ENCODE measurements at regions not wholly inside any gene's neighbourhood (a gene's known extent, or its start where the extent isn't known, plus 50 kb on each side); places are given as distances from the start of the nearest gene placed in this dataset.
"Not testable (repeated sequence)": the region's sequence is repeated elsewhere in the genome, so short reads cannot be mapped to it uniquely, and the experiment has no call there.

DNA sequence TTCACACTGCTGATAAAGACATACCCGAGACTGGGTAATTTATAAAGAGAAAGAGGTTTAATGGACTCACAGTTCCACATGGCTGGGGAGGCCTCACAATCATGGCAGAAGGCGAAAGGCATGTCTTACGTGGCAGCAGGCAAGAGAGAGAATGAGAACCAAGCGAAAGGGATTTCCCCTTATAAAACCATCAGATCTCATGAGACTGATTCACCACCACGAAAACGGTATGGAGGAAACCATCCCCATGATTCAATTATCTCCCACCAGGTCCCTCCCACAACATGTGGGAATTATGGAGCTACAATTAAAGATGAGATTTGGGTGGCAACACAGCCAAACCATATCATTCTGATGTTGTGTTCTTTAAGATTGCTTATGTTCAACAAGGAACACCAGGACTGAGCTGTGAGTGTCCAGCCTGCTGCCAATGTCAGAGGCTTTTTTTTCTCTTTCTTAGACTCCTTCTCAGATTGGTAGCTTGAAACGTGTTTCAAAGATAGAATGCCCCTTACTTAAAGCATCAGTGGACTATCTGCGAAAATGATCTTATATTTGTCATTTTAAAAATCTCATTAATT is 124.1 kb upstream of the TWIST2 start:
- not testable (repeated sequence) for DNase-seq

- DNase-seq = peak; percentile 5
These were observed 123.2 kb upstream of the TWIST2 start for GRCh38 chr2:238724728-238725127.

- no peak for DNase-seq
These were observed 122.6 kb upstream of the TWIST2 start for GRCh38 chr2:238725298-238725697.

- DNase-seq = no peak
These were observed 121.0 kb upstream of the TWIST2 start for GRCh38 chr2:238726670-238727584.

DNA sequence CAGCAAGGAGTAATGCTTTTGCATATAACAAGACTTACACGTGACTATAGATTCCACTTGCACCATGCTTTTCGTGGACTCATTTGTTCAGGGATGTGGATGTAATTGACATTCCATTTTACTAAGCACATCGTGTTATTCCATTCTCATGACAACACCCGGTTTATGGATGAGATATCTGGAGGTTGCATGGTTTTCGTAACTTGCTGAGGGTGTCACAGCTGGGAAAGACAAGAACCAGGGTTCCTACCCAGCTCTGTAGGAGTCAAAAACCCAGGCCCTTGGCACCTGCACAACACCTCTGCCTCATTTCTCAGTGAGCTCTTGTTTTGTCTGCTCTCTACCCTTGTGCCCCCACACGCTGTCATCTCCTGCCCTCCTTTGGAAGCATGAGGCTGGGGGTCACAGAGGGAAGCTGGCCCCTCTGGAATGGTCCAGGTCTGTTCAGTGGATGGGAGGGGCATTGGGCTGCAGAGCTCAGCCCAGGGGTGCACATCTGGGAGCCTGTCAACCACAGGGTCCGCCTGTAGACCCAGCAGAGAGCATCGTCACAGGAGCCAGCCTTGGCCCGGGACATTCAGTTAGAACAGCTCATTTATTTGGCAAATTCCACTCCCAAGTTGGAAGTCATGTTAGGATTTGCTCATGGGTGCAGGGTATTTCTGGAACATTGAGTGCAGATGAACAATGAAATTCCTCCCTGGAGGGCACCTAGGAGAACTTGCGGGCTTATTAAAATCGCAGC is 120.1 kb upstream of the TWIST2 start:
- DNase-seq = no peak

GRCh38 chr2:238728330-238729260 is 119.3 kb upstream of the TWIST2 start:
- peak; percentile 7 for DNase-seq

GRCh38 chr2:238729261-238729935 is 118.5 kb upstream of the TWIST2 start:
- DNase-seq = no peak

DNA sequence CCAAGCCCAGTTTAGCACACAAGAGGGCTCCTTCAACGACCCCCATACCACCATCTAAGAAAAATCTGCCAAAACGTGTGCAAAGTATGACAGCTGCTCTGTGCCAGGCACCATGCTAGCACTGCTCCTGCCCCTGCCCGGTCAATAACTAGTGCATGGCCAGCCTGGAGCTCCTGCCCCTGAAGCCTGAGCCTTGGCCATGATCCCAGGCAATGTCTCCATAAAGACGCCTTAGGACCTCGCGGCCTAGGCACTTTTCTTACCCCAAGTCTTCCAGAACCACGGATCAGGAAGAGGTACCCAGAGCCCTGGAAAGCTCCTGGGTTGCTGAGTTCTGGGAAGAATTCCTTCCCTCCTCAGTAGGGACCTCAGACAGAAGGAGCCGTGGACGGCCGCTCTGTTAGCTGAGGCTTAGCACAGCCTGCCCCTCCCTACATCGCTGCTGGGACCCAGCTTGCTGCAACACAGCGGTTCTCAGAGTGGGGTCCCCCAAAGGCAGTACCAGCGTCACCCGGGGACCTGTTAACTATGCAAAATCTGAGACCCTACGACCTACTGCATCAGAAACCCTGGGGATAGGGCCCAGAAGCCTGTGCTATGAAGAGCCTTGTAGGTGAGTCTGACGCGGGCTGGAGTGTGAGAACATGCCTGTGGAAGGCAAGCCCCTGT is 117.8 kb upstream of the TWIST2 start:
- no peak for DNase-seq

GRCh38 chr2:238730881-238731280 is 117.0 kb upstream of the TWIST2 start:
- no peak for DNase-seq

- DNase-seq = no peak
These were observed 115.9 kb upstream of the TWIST2 start for GRCh38 chr2:238731961-238732360.

DNA sequence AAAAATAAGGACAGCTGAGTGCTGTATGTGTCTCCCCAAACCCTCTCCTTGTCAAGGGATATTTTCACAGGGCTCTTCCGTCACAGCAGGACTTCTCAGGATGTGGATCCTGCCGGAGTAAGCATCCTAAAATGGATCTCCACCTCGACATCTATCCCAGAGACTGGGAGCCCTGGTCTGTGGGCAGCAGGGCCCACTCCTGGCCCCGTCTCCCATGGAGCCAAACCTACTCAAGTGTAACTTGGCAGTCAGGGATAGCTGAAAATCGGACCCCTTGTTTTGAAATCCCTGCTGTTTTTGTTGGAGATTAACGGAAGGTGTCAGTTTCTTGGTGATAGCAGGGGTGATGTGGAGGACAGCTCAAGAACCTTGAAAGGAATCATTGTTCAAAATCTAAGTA is 109.0 kb upstream of the TWIST2 start:
- no peak for DNase-seq

DNA sequence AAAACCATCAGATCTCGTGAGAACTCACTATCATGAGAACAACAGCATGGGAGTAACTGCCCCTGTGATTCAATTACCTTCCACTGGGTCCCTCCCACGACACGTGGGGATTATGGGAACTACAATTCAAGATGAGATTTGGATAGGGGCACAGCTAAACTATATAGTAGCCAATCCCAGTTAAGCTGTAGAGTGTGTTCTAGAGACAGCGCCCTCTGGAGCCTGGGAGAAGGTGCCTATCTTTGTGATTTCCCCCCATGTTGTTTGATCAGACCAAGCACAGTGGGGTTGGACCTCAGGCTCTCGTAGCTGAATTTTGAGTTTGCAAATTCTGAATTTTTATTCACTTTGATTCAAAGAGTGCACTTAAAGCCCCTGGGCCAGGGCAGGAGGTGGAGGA is 108.2 kb upstream of the TWIST2 start:
- no peak for DNase-seq

DNA sequence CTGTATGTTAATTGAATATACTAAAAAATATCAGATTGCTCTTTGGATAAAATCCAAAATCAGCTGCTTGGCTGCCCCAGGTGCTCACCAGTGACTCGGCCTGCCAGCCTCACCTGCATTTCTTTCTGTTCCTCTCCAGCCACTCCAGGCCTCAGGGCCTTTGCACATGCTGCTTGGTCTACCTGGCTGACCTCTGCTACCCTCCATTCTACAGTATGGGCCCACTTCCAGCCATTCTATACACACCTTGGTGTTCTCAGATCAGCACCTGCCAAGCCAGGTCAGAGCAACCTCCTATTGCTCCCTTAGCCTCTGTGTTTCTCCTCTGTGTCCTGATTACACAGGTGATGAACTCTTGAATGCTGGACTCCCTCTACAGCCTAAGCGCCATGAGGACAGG is 106.6 kb upstream of the TWIST2 start:
- DNase-seq = no peak

DNA sequence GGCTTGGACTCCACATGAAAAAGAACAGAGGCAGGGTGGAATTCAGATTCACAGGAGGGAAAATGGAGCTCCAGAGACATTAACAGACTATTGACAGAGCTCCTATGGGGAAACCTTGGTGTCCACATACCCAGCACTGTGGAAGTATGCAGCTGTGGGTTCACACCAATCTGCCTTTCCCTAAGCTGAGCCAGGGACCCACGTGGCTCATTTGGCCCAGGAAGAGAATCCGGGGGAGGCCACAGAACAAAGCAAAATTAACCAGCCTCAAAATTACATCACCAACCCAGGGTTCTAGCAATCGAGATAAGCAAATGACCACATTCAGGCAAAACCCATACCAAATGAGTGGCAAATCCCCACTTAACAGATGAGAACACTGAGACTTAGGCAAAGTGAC is 105.8 kb upstream of the TWIST2 start:
- no peak for DNase-seq

DNA sequence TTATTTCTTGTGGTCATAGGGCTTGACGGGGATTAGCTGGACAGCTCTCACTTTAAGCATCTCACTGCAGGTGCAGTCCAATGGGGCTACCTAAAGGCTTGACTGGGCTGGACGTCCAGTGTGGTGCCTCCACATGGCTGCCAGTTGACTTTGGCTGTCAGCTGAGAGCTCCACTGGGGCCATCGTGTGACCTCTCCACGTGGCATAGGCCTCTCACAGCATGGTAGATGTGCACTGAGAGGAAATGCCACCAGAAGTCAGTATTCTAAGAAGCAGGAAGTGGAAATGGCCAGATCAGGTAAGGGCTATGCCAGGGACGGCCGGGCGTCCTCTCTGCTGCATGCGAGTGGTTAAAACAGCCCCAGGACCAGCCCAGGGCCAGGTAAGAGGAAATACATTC is 105.2 kb upstream of the TWIST2 start:
- DNase-seq = no peak

- DNase-seq = peak; percentile 52
These were observed 104.4 kb upstream of the TWIST2 start for GRCh38 chr2:238743243-238744065.

DNA sequence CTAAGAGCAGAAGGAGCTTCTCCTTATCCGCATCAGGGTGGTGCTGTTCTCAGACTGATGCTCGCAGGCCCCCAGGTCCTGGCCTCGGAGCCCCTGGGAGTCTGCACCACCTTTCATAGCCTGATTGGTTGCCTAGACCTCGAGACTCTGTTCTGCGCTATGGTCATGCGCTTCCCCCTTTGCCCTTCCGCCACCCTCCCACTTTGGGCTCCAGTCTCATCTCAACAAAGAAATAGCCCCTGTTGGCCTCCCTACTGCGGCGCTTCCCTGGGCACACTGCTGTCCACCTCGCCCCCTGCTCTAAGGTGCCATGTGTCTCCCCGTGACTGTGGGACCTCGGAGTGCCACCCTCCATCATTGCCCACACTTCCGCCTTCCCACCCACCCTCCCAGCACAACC is 102.9 kb upstream of the TWIST2 start:
- no peak for DNase-seq

DNA sequence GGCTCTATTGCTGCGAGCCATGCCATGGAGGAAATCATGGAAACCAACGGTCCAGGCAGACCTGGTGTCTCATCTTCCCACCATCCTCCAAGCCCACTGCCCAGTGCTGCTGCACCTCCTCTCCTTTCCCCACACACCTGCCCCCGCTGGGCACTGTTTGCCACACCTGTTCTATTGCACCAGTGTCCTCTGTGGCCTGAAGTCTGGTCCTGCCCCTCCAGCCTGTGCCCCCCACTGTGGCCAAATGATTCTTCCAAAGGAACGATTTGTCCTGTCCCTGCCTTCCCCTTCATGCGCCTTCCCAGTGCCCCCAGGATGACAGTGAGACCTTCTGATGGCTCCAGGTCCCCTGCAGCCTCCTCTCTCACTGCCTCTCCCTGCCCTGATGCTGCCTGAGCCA is 101.9 kb upstream of the TWIST2 start:
- DNase-seq = no peak

DNA sequence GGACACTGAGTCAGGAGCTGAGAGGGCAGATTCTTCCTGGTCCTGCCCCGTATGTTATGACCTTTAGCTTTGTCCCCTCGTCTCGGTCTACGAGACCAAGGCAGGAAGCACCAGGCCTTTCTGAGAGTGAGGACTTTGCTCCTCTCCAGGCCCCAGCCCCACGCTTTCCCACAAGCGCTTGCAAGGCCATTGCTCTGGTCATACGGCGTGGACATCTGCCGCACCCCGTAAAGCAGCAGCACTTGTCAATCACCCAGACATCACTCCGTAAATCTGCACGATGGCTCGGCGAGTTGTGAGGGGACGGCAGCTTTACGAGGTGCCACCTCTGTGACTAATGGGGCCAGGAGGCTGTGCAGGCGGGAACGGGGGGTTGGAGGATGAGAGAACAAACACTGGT is 100.8 kb upstream of the TWIST2 start:
- no peak for DNase-seq

- DNase-seq = no peak
These were observed 100.3 kb upstream of the TWIST2 start for GRCh38 chr2:238747557-238747956.
